H1 (cell line): ENCODE measurements at regions not wholly inside any gene's neighbourhood (a gene's known extent, or its start where the extent isn't known, plus 50 kb on each side); places are given as distances from the start of the nearest gene placed in this dataset.

Experiments
- CTCF ChIA-PET: fragments of 300-600 bp; sonication (Branson Sonifier 250); formaldehyde crosslinking; loops from one replicate; lab custom pipeline; 2021; ENCODE audit not compliant: partially characterized antibody; lab: Charles Lee
- POLR2A ChIA-PET: fragments of 300-600 bp; sonication (Branson Sonifier 250); formaldehyde crosslinking; loops from one replicate; lab custom pipeline; 2021; ENCODE audit warnings: inconsistent platforms; ENCODE audit not compliant: partially characterized antibody; lab: Charles Lee
- DNase-seq, 2 experiments: peaks; one replicate each; pipeline versions ENCODE4 v3.0.0 to v3.0.0-alpha.2; 2010 to 2022; ENCODE audit warnings: low spot score in 2 of 2, low read depth in 1 of 2, mixed read lengths in 1 of 2
- FAIRE-seq: peaks from 2 replicates; lab custom pipeline; 2011; peaks lifted over from hg19 to GRCh38; lab: Jason Lieb, UNC
- H2AFZ ChIP-seq: 2 replicates; pipeline ENCODE4 v1.8.1; 2012; ENCODE audit warnings: low read length, inconsistent platforms
- H2AK5ac ChIP-seq: 2 replicates; pipeline ENCODE4 v1.6.1; 2013; ENCODE audit warnings: low read depth, low read length
- H2BK120ac ChIP-seq: replicated peaks from 2 replicates; pipeline ENCODE3; 2013; ENCODE audit warnings: low read depth, low read length, inconsistent platforms
- H2BK12ac ChIP-seq: 2 replicates; pipeline ENCODE4 v1.6.1; 2013; ENCODE audit warnings: low read depth, low read length
- H2BK15ac ChIP-seq: 2 replicates; pipeline ENCODE4 v1.6.1; 2013; ENCODE audit warnings: low read length
- H2BK20ac ChIP-seq: 2 replicates; pipeline ENCODE4 v1.6.1; 2013; ENCODE audit warnings: low read length
- H2BK5ac ChIP-seq: 2 replicates; pipeline ENCODE4 v1.6.1; 2013; ENCODE audit warnings: low read depth, low read length
- H3K14ac ChIP-seq: 2 replicates; pipeline ENCODE4 v1.6.1; 2013; ENCODE audit warnings: inconsistent platforms; ENCODE audit not compliant: insufficient read length
- H3K18ac ChIP-seq: 2 replicates; pipeline ENCODE4 v1.6.1; 2013; ENCODE audit warnings: low read length; ENCODE audit errors: extremely low read depth
- H3K23ac ChIP-seq: 2 replicates; pipeline ENCODE4 v1.6.1; 2013; ENCODE audit warnings: inconsistent platforms; ENCODE audit not compliant: insufficient read length
- H3K23me2 ChIP-seq: 2 replicates; pipeline ENCODE4 v1.6.1; 2013; ENCODE audit warnings: low read depth, low read length
- H3K27ac ChIP-seq: 2 replicates; pipeline ENCODE4 v1.6.1; 2011; ENCODE audit warnings: low read depth, low read length, inconsistent platforms
- H3K27me3 ChIP-seq, 4 experiments: replicated peaks in 1 of 4; 1 replicate in 1 of 4; 2 replicates in 3 of 4; pipeline versions ENCODE4 v1.6.1 to v1.8.1; 2011 to 2013; ENCODE audit warnings: low read length in 3 of 4, mild to moderate bottlenecking in 3 of 4, inconsistent platforms in 2 of 4, mixed read lengths in 2 of 4, moderate library complexity in 1 of 4; ENCODE audit not compliant: control insufficient read depth in 3 of 4, insufficient read depth in 3 of 4; ENCODE audit errors: extremely low read depth in 1 of 4
- H3K36me3 ChIP-seq, 4 experiments: 2 replicates each; pipeline versions ENCODE4 v1.6.1 to v1.8.1; 2011 to 2013; ENCODE audit warnings: mild to moderate bottlenecking in 4 of 4, low read length in 3 of 4, moderate library complexity in 2 of 4, control low read depth in 1 of 4, inconsistent platforms in 1 of 4; ENCODE audit not compliant: insufficient read depth in 4 of 4, control insufficient read depth in 2 of 4
- H3K4ac ChIP-seq: replicated peaks from 2 replicates; pipeline ENCODE3; 2013; ENCODE audit warnings: low read length, low read depth, mixed read lengths, inconsistent platforms; ENCODE audit not compliant: insufficient read length
- H3K4me1 ChIP-seq, 4 experiments: replicated peaks in 1 of 4; 1 replicate in 1 of 4; 2 replicates in 3 of 4; pipeline versions ENCODE4 v1.6.1 to v1.8.1; 2011 to 2013; ENCODE audit warnings: low read length in 3 of 4, inconsistent platforms in 2 of 4, mixed read lengths in 1 of 4; ENCODE audit not compliant: insufficient read depth in 4 of 4, control insufficient read depth in 3 of 4
- H3K4me2 ChIP-seq, 2 experiments: 2 replicates each; pipeline versions ENCODE4 v1.6.1 to v1.8.1; 2011 to 2013; ENCODE audit warnings: low read depth in 2 of 2, low read length in 2 of 2, control low read depth in 1 of 2, inconsistent platforms in 1 of 2, mild to moderate bottlenecking in 1 of 2; ENCODE audit not compliant: insufficient read depth in 1 of 2
- H3K4me3 ChIP-seq, 4 experiments: fragments of 200-600, 300-600 bp in 1 of 4; sonication (generic), shearing (Covaris generic), sonication (Bioruptor Twin) in 1 of 4; 2 replicates each; pipeline versions ENCODE4 v1.5.1 to v1.8.1; 2011 to 2016; ENCODE audit warnings: low read length in 4 of 4, low read depth in 3 of 4, control low read depth in 2 of 4, inconsistent platforms in 2 of 4, mild to moderate bottlenecking in 2 of 4, mixed read lengths in 1 of 4, moderate library complexity in 1 of 4; ENCODE audit not compliant: insufficient read depth in 2 of 4; ENCODE audit errors: extremely low read depth in 1 of 4
- H3K56ac ChIP-seq: replicated peaks from 2 replicates; pipeline ENCODE3; 2013; ENCODE audit warnings: low read depth, mild to moderate bottlenecking, mixed read lengths, low read length, inconsistent platforms; ENCODE audit not compliant: insufficient read length
- H3K79me1 ChIP-seq: 2 replicates; pipeline ENCODE4 v1.6.1; 2013; ENCODE audit warnings: low read depth, low read length, control low read depth
- H3K79me2 ChIP-seq, 2 experiments: 2 replicates each; pipeline versions ENCODE4 v1.6.1 to v1.8.1; 2012 to 2013; ENCODE audit warnings: low read length in 2 of 2, mild to moderate bottlenecking in 2 of 2, inconsistent platforms in 1 of 2; ENCODE audit not compliant: insufficient read depth in 2 of 2, control insufficient read depth in 1 of 2
- H3K9ac ChIP-seq, 4 experiments: replicated peaks in 1 of 4; 1 replicate in 1 of 4; 2 replicates in 3 of 4; pipeline versions ENCODE4 v1.6.1 to v1.8.1; 2011 to 2013; ENCODE audit warnings: low read depth in 3 of 4, low read length in 3 of 4, control low read depth in 2 of 4, mild to moderate bottlenecking in 2 of 4, moderate library complexity in 2 of 4, inconsistent platforms in 1 of 4; ENCODE audit errors: extremely low read depth in 1 of 4
- H3K9me3 ChIP-seq, 2 experiments: 2 replicates each; pipeline versions ENCODE4 v1.6.1 to v1.8.1; 2012 to 2013; ENCODE audit warnings: mild to moderate bottlenecking in 2 of 2, moderate library complexity in 2 of 2, control low read depth in 1 of 2, inconsistent platforms in 1 of 2, low read depth in 1 of 2, low read length in 1 of 2, mixed read lengths in 1 of 2; ENCODE audit not compliant: insufficient read depth in 2 of 2
- H4K20me1 ChIP-seq, 2 experiments: replicated peaks in 1 of 2; 2 replicates each; pipeline versions ENCODE3 to v1.8.1; 2011 to 2013; ENCODE audit warnings: inconsistent platforms in 2 of 2, low read length in 2 of 2, mild to moderate bottlenecking in 1 of 2; ENCODE audit not compliant: insufficient read depth in 2 of 2, control insufficient read depth in 1 of 2
- H4K5ac ChIP-seq: 2 replicates; pipeline ENCODE4 v1.6.1; 2013; ENCODE audit warnings: low read length, low read depth, mixed read lengths, inconsistent platforms; ENCODE audit not compliant: insufficient read length
- H4K8ac ChIP-seq: 2 replicates; pipeline ENCODE4 v1.8.0; 2013; ENCODE audit warnings: mild to moderate bottlenecking, moderate library complexity, low read length, inconsistent platforms; ENCODE audit not compliant: insufficient read depth; ENCODE audit errors: extremely low read depth
- H4K91ac ChIP-seq: replicated peaks from 2 replicates; pipeline ENCODE3; 2013; ENCODE audit warnings: low read length, mixed read lengths, inconsistent platforms; ENCODE audit not compliant: insufficient read length
- ASH2L ChIP-seq: fragments of 200-600, 300-600 bp; sonication (generic); IDR thresholded peaks from one replicate; pipeline ENCODE4 v1.7.1; 2017; ENCODE audit warnings: low read length
- EP300 ChIP-seq, 2 experiments: IDR thresholded peaks; 1 replicate in 1 of 2; 2 replicates in 1 of 2; pipeline ENCODE4 v1.6.1; 2011 to 2012; ENCODE audit warnings: low read depth in 2 of 2, low read length in 2 of 2, mild to moderate bottlenecking in 2 of 2, borderline replicate concordance in 1 of 2, inconsistent platforms in 1 of 2, moderate library complexity in 1 of 2
- GTF2F1 ChIP-seq: IDR thresholded peaks from 2 replicates; pipeline ENCODE4 v1.6.1; 2012; ENCODE audit warnings: low read depth, low read length, improper control_type of control experiment, borderline replicate concordance
- HDAC6 ChIP-seq: IDR thresholded peaks from one replicate; pipeline ENCODE4 v1.7.1; 2012; ENCODE audit warnings: low read depth, mild to moderate bottlenecking, inconsistent platforms, low read length, moderate library complexity
- KDM1A ChIP-seq: fragments of 200-600, 300-600 bp; sonication (generic); IDR thresholded peaks from 2 replicates; pipeline ENCODE4 v1.7.1; 2016; ENCODE audit warnings: mild to moderate bottlenecking, low read length, borderline replicate concordance
- MAFK ChIP-seq: IDR thresholded peaks from 2 replicates; pipeline ENCODE4 v1.6.1; 2012; ENCODE audit warnings: low read depth, mild to moderate bottlenecking, improper control_type of control experiment, low read length
- POU5F1 ChIP-seq: IDR thresholded peaks from 2 replicates; pipeline ENCODE4 v1.6.1; 2011; ENCODE audit warnings: low read depth, mild to moderate bottlenecking, low read length, moderate library complexity
- WGBS, 2 experiments: shearing (Covaris generic) in 1 of 2; methylation state at CpG; one replicate each; pipeline versions ENCODE4 v1.1.6 to v1.1.7; 2013 to 2015; ENCODE audit warnings: low lambda C conversion rate in 2 of 2, mixed read lengths in 2 of 2, inconsistent platforms in 1 of 2, low coverage in 1 of 2, missing lambda C conversion rate in 1 of 2; ENCODE audit not compliant: insufficient replicate concordance in 2 of 2, insufficient coverage in 1 of 2, insufficient read length in 1 of 2; ENCODE audit errors: extremely low coverage in 1 of 2, missing lambda C conversion rate in 1 of 2; 5-methylcytosine and 5-hydroxymethylcytosine counted together

DNA sequence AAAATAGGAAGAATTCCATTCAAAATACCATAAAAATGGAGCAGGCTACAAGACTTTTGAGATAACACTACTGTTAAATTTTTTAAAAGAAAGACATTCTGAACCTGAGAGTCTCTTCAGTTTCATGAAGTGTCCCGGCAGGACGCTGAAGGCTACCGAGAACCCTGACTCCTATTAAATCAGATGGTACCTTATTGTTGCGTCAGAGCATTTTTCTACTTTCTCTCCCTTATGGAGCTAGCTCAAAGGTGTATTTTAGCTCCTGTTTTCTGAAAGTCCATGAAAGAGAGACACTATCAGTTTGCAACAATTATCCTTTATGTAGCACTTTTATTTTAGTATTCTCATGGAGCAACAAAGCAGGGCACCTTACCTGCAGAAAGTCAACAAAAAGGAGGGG is 626.7 kb downstream of the IRS1 start:
- no peak for FAIRE-seq
- no peak overlapping the region for H3K4me2 ChIP-seq
- H3K23ac ChIP-seq: no peak overlapping the region
- no peak overlapping the region for H3K27ac ChIP-seq
- peaks cover 0 to 3% (median 1%) of the 10 kb centered on the region in 4 experiments; a peak in 1 of 7 replicates for H3K4me1 ChIP-seq
- POLR2A ChIA-PET: no interaction called here
- H3K27me3 ChIP-seq: no peaks in the 10 kb centered on the region
- no peak overlapping the region for H3K4ac ChIP-seq
- H3K9me3 ChIP-seq: 0 out of 4 replicates have a peak, but pooled peaks cover 0 to 4% of the 10 kb centered on the region in 2 experiments
- no peak overlapping the region for H4K5ac ChIP-seq
- H2BK12ac ChIP-seq: no peak overlapping the region
- no peak overlapping the region for H2AFZ ChIP-seq
- 93% methylated on average over 4 of the region's 4 CpGs; no CpG with 5 or more reads in 1 of the 2 experiments for WGBS, 2 experiments
- H2BK5ac ChIP-seq: no peak overlapping the region
- no peaks in the 10 kb centered on the region for H3K79me1 ChIP-seq
- no peak overlapping the region for H2BK20ac ChIP-seq
- no peak overlapping the region for H2BK15ac ChIP-seq
- no peaks in the 10 kb centered on the region for H3K79me2 ChIP-seq
- CTCF ChIA-PET: interaction anchor here (1.0 to 1.5 kb wide), 2 partner anchors 12 kb away, joined by 3 to 4 read pairs; no protein-coding TSS in a partner anchor
- H3K18ac ChIP-seq: no peak overlapping the region
- no peak for DNase-seq
- H4K8ac ChIP-seq: no peak overlapping the region
- H2AK5ac ChIP-seq: no peak overlapping the region
- H3K23me2 ChIP-seq: no peaks in the 10 kb centered on the region
- H3K14ac ChIP-seq: no peak overlapping the region
- TF ChIP-seq GTF2F1: no peak
- no peak for TF ChIP-seq KDM1A
- no peak for TF ChIP-seq POU5F1
- no peak for TF ChIP-seq MAFK
- TF ChIP-seq EP300 (IDR thresholded peaks at IDR 0.05; ENCODE audit: borderline replicate concordance in 1 of 2, low read depth in 2 of 2, low read length in 2 of 2): no peak
- TF ChIP-seq HDAC6: no peak
- no peak for TF ChIP-seq ASH2L
- no peak overlapping the region for H3K56ac ChIP-seq
- H3K36me3 ChIP-seq: no peaks in the 10 kb centered on the region
- no peak overlapping the region for H4K91ac ChIP-seq
- no peaks in the 10 kb centered on the region for H4K20me1 ChIP-seq
- H2BK120ac ChIP-seq: no peak overlapping the region
- H3K9ac ChIP-seq: no peak overlapping the region
- H3K4me3 ChIP-seq: no peak overlapping the region
